Cardiac muscle cell (in vitro differentiated cells and primary cell): ENCODE measurements at regions not wholly inside any gene's neighbourhood (a gene's known extent, or its start where the extent isn't known, plus 50 kb on each side); places are given as distances from the start of the nearest gene placed in this dataset.
"Not testable (repeated sequence)": the region's sequence is repeated elsewhere in the genome, so short reads cannot be mapped to it uniquely, and the experiment has no call there.

Experiments
- DNase-seq, 2 donors: peaks; one replicate each; pipeline versions ENCODE4 v3.0.0 to v3.0.0-alpha.2; 2010 to 2017; ENCODE audit warnings: low read depth in 1 of 2, low spot score in 1 of 2
- H3K27ac ChIP-seq: fragments of 200-600 bp; sonication (generic); 2 replicates; pipeline ENCODE4 v1.5.1; 2016
- H3K27me3 ChIP-seq: fragments of 200-600 bp; sonication (generic); 2 replicates; pipeline ENCODE4 v1.6.0; 2016; ENCODE audit warnings: control low read depth
- H3K36me3 ChIP-seq: fragments of 200-600 bp; sonication (generic); 2 replicates; pipeline ENCODE4 v1.5.1; 2016; ENCODE audit warnings: control low read depth
- H3K4me1 ChIP-seq: fragments of 200-600 bp; sonication (generic); 2 replicates; pipeline ENCODE4 v1.8.1; 2017; ENCODE audit warnings: low read depth, mild to moderate bottlenecking, mixed run types
- H3K4me3 ChIP-seq: fragments of 200-600 bp; sonication (generic); 2 replicates; pipeline ENCODE4 v1.5.1; 2016; ENCODE audit warnings: mild to moderate bottlenecking
- H3K9me3 ChIP-seq: fragments of 200-600 bp; sonication (generic); 2 replicates; pipeline ENCODE4 v1.5.1; 2017; ENCODE audit warnings: low read depth, mild to moderate bottlenecking, control low read depth
- CTCF ChIP-seq: IDR thresholded peaks from 2 replicates; pipeline ENCODE4 v1.5.1; 2012; ENCODE audit warnings: low read depth, mild to moderate bottlenecking, low read length

DNA sequence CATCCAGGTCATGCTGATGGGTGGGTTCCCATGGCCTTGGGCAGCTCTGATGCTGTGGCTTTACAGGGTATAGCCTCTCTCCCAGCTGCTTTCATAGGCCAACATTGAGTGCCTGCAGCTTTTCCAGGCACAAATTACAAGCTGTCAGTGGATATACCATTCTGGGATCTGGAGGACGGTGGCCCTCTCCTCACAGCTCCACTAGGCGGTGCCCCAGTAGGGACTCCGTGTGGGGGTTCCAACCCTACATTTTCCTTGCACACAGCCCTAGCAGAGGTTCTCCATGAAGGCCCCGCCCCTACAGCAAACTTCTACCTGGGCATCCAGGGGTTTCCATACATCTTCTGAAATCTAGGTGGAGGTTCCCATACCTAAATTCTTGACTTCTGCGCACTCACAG is 602.6 kb upstream of the HS3ST5 start:
- Histone ChIP-seq H3K9me3 (no peaks in the 10 kb centered on the region), H3K4me3 (no peak overlapping the region), H3K36me3 (no peaks in the 10 kb centered on the region), H3K4me1 (no peaks in the 10 kb centered on the region), H3K27me3 (no peaks in the 10 kb centered on the region), H3K27ac (no peak overlapping the region)
- no peak for TF ChIP-seq CTCF
- DNase-seq: no peak

- no peak for TF ChIP-seq CTCF
- no peak for DNase-seq
- no peaks in the 10 kb centered on the region for H3K27me3 ChIP-seq
- H3K36me3 ChIP-seq: no peaks in the 10 kb centered on the region
- no peak overlapping the region for H3K27ac ChIP-seq
- no peaks in the 10 kb centered on the region for H3K9me3 ChIP-seq
- H3K4me3 ChIP-seq: no peak overlapping the region
- H3K4me1 ChIP-seq: no peaks in the 10 kb centered on the region
Measured at GRCh38 chr6:114941078-114941477, 598.3 kb upstream of the HS3ST5 start.

DNA sequence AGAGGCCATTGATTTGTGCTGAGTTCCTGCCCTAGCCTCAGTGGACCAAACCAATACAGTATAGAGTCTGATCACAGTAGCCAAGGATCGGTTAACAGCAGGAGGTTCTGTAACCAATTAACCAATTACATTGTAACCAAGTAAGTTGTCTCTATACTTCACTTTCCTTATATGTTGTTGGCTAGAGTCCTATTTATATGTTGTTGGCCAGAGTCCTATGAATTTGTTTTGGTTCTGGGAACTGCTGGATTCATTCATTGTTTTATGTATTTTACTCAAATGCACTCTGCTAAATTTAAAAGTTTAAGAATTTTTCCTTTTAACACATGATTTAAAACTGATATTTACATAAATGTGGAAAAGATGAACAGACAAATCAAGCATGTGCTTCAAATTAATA is 597.4 kb upstream of the HS3ST5 start:
- Histone ChIP-seq H3K9me3 (no peaks in the 10 kb centered on the region), H3K4me3 (no peak overlapping the region), H3K27ac (no peak overlapping the region), H3K27me3 (no peaks in the 10 kb centered on the region), H3K36me3 (no peaks in the 10 kb centered on the region), H3K4me1 (no peaks in the 10 kb centered on the region)
- TF ChIP-seq CTCF: no peak
- no peak for DNase-seq

DNA sequence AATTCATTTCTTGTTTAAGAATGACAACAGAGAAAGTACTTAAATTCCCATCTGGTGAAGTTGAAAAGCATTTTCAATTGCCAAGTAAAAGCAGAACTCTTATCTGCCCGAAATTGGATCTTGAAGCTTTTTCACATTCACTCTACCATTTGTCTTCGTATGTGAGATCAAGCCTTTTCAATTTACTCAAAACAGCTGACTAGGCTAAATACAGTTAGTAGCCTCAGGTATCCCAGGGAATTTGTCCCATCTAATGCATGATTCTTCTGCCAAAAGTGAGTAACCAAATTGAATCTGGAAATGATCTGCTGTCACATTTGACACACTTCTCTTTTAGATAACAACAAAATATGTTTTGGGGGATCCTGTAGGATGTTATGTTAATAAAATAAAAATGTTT is 596.8 kb upstream of the HS3ST5 start:
- no peak overlapping the region for H3K27ac ChIP-seq
- no peaks in the 10 kb centered on the region for H3K4me1 ChIP-seq
- H3K27me3 ChIP-seq: no peaks in the 10 kb centered on the region
- H3K9me3 ChIP-seq: no peaks in the 10 kb centered on the region
- no peak for TF ChIP-seq CTCF
- no peaks in the 10 kb centered on the region for H3K36me3 ChIP-seq
- DNase-seq: no peak
- H3K4me3 ChIP-seq: no peak overlapping the region

- TF ChIP-seq CTCF: no peak
Measured at GRCh38 chr6:114936080-114936479, 593.3 kb upstream of the HS3ST5 start.

GRCh38 chr6:114934079-114934478 is 591.3 kb upstream of the HS3ST5 start:
- no peak for TF ChIP-seq CTCF
- H3K4me3 ChIP-seq: no peak overlapping the region
- H3K9me3 ChIP-seq: no peaks in the 10 kb centered on the region
- no peak for DNase-seq
- no peaks in the 10 kb centered on the region for H3K27me3 ChIP-seq
- no peaks in the 10 kb centered on the region for H3K36me3 ChIP-seq
- no peak overlapping the region for H3K27ac ChIP-seq
- H3K4me1 ChIP-seq: no peaks in the 10 kb centered on the region

More at GRCh38 chr6:114936080-114936479, 593.3 kb upstream of the HS3ST5 start:
- Histone ChIP-seq H3K4me1 (no peaks in the 10 kb centered on the region), H3K36me3 (no peaks in the 10 kb centered on the region), H3K9me3 (no peaks in the 10 kb centered on the region), H3K4me3 (no peak overlapping the region), H3K27ac (no peak overlapping the region), H3K27me3 (no peaks in the 10 kb centered on the region)
- no peak for DNase-seq

DNA sequence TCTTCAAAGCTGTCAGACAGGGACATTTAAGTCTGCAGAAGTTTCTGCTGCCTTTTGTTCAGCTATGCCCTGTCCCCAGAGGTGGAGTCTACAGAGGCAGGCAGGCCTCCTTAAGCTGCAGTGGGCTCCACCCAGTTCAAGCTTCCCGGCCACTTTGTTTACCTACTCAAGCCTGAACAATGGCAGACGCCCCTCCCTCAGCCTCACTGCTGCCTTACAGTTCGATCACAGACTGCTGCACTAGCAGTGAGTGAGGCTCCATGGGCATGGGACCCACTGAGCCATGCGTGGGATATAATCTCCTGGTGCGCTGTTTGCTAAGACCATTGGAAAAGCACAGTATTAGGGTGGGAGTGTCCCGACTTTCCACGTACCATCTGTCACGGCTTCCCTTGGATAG is 585.9 kb upstream of the HS3ST5 start:
- not testable (repeated sequence) for H3K36me3 ChIP-seq, H3K9me3 ChIP-seq, H3K27ac ChIP-seq, H3K27me3 ChIP-seq, H3K4me3 ChIP-seq, H3K4me1 ChIP-seq, DNase-seq
